ENCODE measurements at regions not wholly inside any gene's neighbourhood (a gene's known extent, or its start where the extent isn't known, plus 50 kb on each side); places are given as distances from the start of the nearest gene placed in this dataset.

GRCh38 chr5:159837860-159838259 is 78.4 kb upstream of the ADRA1B start:
- no peaks in the 10 kb centered on the region for H3K36me3 ChIP-seq (ENCODE audit: low read depth)
- H3K27ac ChIP-seq (ENCODE audit: poor library complexity, severe bottlenecking) = peak overlapping the region; percentile 15
- H3K27me3 ChIP-seq (ENCODE audit: insufficient read depth, poor library complexity, severe bottlenecking) = no peaks in the 10 kb centered on the region
- H3K9me3 ChIP-seq (ENCODE audit: severe bottlenecking) = no peaks in the 10 kb centered on the region
- DNase-seq (ENCODE audit: low spot score) = no peak
- no peak for TF ChIP-seq CTCF (IDR thresholded peaks at IDR 0.05; ENCODE audit: poor library complexity, severe bottlenecking)
- peaks cover 13% of the 10 kb centered on the region for H3K4me1 ChIP-seq (ENCODE audit: insufficient read depth, poor library complexity, severe bottlenecking)
- ATAC-seq (ENCODE audit: low read depth) = no peak
- H3K4me3 ChIP-seq (ENCODE audit: severe bottlenecking) = no peak overlapping the region

GRCh38 chr5:159838551-159839222 is 77.6 kb upstream of the ADRA1B start:
- peak; percentile 89 for ATAC-seq (ENCODE audit: low read depth)
- DNase-seq (ENCODE audit: low spot score) = no peak
- no peak for TF ChIP-seq CTCF (IDR thresholded peaks at IDR 0.05; ENCODE audit: poor library complexity, severe bottlenecking)
- Histone ChIP-seq H3K4me3 (ENCODE audit: severe bottlenecking) (no peak overlapping the region), H3K9me3 (ENCODE audit: severe bottlenecking) (no peaks in the 10 kb centered on the region), H3K4me1 (ENCODE audit: insufficient read depth, poor library complexity, severe bottlenecking) (peaks cover 13% of the 10 kb centered on the region), H3K36me3 (ENCODE audit: low read depth) (no peaks in the 10 kb centered on the region), H3K27me3 (ENCODE audit: insufficient read depth, poor library complexity, severe bottlenecking) (no peaks in the 10 kb centered on the region), H3K27ac (ENCODE audit: poor library complexity, severe bottlenecking) (peak overlapping the region; percentile 15)

- no peaks in the 10 kb centered on the region for H3K9me3 ChIP-seq (ENCODE audit: severe bottlenecking)
- H3K27me3 ChIP-seq (ENCODE audit: insufficient read depth, poor library complexity, severe bottlenecking) = no peaks in the 10 kb centered on the region
- no peak overlapping the region for H3K4me3 ChIP-seq (ENCODE audit: severe bottlenecking)
- no peak for TF ChIP-seq CTCF (IDR thresholded peaks at IDR 0.05; ENCODE audit: poor library complexity, severe bottlenecking)
- DNase-seq (ENCODE audit: low spot score) (no peak), ATAC-seq (ENCODE audit: low read depth) (no peak)
- peaks cover 1% of the 10 kb centered on the region for H3K4me1 ChIP-seq (ENCODE audit: insufficient read depth, poor library complexity, severe bottlenecking)
- H3K27ac ChIP-seq (ENCODE audit: poor library complexity, severe bottlenecking) = no peak overlapping the region
- no peaks in the 10 kb centered on the region for H3K36me3 ChIP-seq (ENCODE audit: low read depth)
Measured at GRCh38 chr5:159844267-159845121, 71.8 kb upstream of the ADRA1B start.

- no peak overlapping the region for H3K4me3 ChIP-seq (ENCODE audit: severe bottlenecking)
- no peaks in the 10 kb centered on the region for H3K36me3 ChIP-seq (ENCODE audit: low read depth)
- no peaks in the 10 kb centered on the region for H3K27me3 ChIP-seq (ENCODE audit: insufficient read depth, poor library complexity, severe bottlenecking)
- peak; percentile 82 for ATAC-seq (ENCODE audit: low read depth)
- TF ChIP-seq CTCF (IDR thresholded peaks at IDR 0.05; ENCODE audit: poor library complexity, severe bottlenecking) = no peak
- DNase-seq (ENCODE audit: low spot score) = no peak
- no peaks in the 10 kb centered on the region for H3K9me3 ChIP-seq (ENCODE audit: severe bottlenecking)
- H3K4me1 ChIP-seq (ENCODE audit: insufficient read depth, poor library complexity, severe bottlenecking) = peaks cover 16% of the 10 kb centered on the region
- peak overlapping the region; percentile 21 for H3K27ac ChIP-seq (ENCODE audit: poor library complexity, severe bottlenecking)
Measured at GRCh38 chr5:159849437-159850083, 66.7 kb upstream of the ADRA1B start.
